ENCODE measurements at regions not wholly inside any gene's neighbourhood (a gene's known extent, or its start where the extent isn't known, plus 50 kb on each side); places are given as distances from the start of the nearest gene placed in this dataset.

- Mint-ChIP-seq H3K4me3 (no peak overlapping the region), H3K4me1 (ENCODE audit: unreplicated experiment) (no peaks in the 10 kb centered on the region), H3K36me3 (peaks cover 4% of the 10 kb centered on the region), H3K9me3 (peaks cover 5% of the 10 kb centered on the region), H3K27ac (no peak overlapping the region), H3K27me3 (no peaks in the 10 kb centered on the region)
- TF ChIP-seq CTCF (conservative IDR thresholded peaks at IDR 0.05): no peak
- DNase-seq (ENCODE audit: extremely low spot score, unreplicated experiment): no peak
These were observed 140.1 kb upstream of the GMDS start for GRCh38 chr6:2385471-2385983.

- no peak for DNase-seq (ENCODE audit: extremely low spot score, unreplicated experiment)
- Mint-ChIP-seq H3K4me1 (ENCODE audit: unreplicated experiment) (no peaks in the 10 kb centered on the region), H3K27ac (no peak overlapping the region), H3K27me3 (no peaks in the 10 kb centered on the region), H3K36me3 (peaks cover 4% of the 10 kb centered on the region), H3K4me3 (no peak overlapping the region), H3K9me3 (peaks cover 5% of the 10 kb centered on the region)
- no peak for TF ChIP-seq CTCF (conservative IDR thresholded peaks at IDR 0.05)
These were observed 139.1 kb upstream of the GMDS start for GRCh38 chr6:2384528-2384927.

GRCh38 chr6:2381872-2382661 is 136.7 kb upstream of the GMDS start:
- no peaks in the 10 kb centered on the region for H3K4me1 Mint-ChIP-seq (ENCODE audit: unreplicated experiment)
- no peak overlapping the region for H3K4me3 Mint-ChIP-seq
- no peak for TF ChIP-seq CTCF (conservative IDR thresholded peaks at IDR 0.05)
- no peaks in the 10 kb centered on the region for H3K27me3 Mint-ChIP-seq
- peaks cover 5% of the 10 kb centered on the region for H3K9me3 Mint-ChIP-seq
- no peak overlapping the region for H3K27ac Mint-ChIP-seq
- no peak for DNase-seq (ENCODE audit: extremely low spot score, unreplicated experiment)
- no peaks in the 10 kb centered on the region for H3K36me3 Mint-ChIP-seq

DNA sequence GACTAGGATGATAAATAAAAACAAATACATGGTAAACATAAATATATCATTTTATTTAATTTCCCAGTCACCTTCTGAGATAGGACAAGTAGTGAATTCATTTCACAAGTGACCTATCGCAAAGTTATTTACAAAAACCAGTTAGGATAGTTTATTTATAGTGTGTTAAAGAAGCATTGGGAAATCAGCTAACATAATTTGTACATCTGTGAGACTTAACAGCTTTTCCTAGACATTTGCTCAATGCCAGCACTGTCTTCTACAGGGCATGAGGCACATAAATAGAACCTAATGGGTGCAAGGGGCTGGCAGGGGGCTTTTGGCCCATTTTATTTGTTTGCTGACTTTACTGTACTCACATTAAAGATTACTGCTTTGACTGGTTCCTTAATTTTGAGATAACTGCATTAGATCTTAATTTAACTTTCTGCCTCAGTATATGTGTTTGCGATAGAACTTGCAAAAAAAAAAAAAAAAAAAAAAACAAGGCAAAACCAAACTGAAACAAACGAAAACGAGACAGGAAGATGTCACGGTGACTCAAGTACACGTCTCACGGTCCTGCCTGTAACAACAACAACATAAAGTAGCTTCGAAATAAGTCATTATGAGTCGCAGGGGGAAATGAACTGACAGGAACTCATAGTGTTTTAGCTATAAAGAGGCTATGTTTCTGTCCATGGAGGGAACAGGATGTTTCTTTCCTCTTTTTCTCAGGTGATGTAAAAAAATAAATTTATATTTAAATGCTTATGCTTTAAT is 133.7 kb upstream of the GMDS start:
- H3K4me3 Mint-ChIP-seq: no peak overlapping the region
- H3K4me1 Mint-ChIP-seq (ENCODE audit: unreplicated experiment): no peaks in the 10 kb centered on the region
- H3K36me3 Mint-ChIP-seq: no peaks in the 10 kb centered on the region
- H3K9me3 Mint-ChIP-seq: no peaks in the 10 kb centered on the region
- TF ChIP-seq CTCF (conservative IDR thresholded peaks at IDR 0.05): no peak
- H3K27me3 Mint-ChIP-seq: no peaks in the 10 kb centered on the region
- no peak overlapping the region for H3K27ac Mint-ChIP-seq
- no peak for DNase-seq (ENCODE audit: extremely low spot score, unreplicated experiment)

- H3K9me3 Mint-ChIP-seq: no peaks in the 10 kb centered on the region
- no peak overlapping the region for H3K27ac Mint-ChIP-seq
- H3K27me3 Mint-ChIP-seq: no peaks in the 10 kb centered on the region
- H3K4me3 Mint-ChIP-seq: no peak overlapping the region
- H3K4me1 Mint-ChIP-seq (ENCODE audit: unreplicated experiment): no peaks in the 10 kb centered on the region
- no peaks in the 10 kb centered on the region for H3K36me3 Mint-ChIP-seq
- TF ChIP-seq CTCF (conservative IDR thresholded peaks at IDR 0.05): no peak
- no peak for DNase-seq (ENCODE audit: extremely low spot score, unreplicated experiment)
These were observed 132.7 kb upstream of the GMDS start for GRCh38 chr6:2378046-2378657.
